OCI-LY1 (cell line): ENCODE measurements at regions not wholly inside any gene's neighbourhood (a gene's known extent, or its start where the extent isn't known, plus 50 kb on each side); places are given as distances from the start of the nearest gene placed in this dataset.

Source experiments
- H2AFZ ChIP-seq: fragments of 200-600 bp; sonication (generic), shearing (Covaris generic); 2 replicates; pipeline ENCODE4 v1.6.0; 2014; ENCODE audit warnings: antibody characterized with exemption, mild to moderate bottlenecking, low read length
- H3F3A ChIP-seq: fragments of 200-600 bp; sonication (generic), shearing (Covaris generic); 2 replicates; pipeline ENCODE4 v1.6.0; 2014; ENCODE audit warnings: mild to moderate bottlenecking, antibody characterized with exemption, low read length, moderate library complexity; ENCODE audit not compliant: insufficient read depth
- H3K27ac ChIP-seq: fragments of 200-600 bp; sonication (generic); 2 replicates; pipeline ENCODE4 v1.5.1; 2014; ENCODE audit warnings: low read length, mixed run types, mild to moderate bottlenecking, low read depth; ENCODE audit not compliant: poor library complexity, severe bottlenecking
- H3K27me3 ChIP-seq: fragments of 200-600 bp; sonication (generic); 2 replicates; pipeline ENCODE4 v1.6.0; 2014; ENCODE audit warnings: antibody characterized with exemption, mild to moderate bottlenecking, low read length, moderate library complexity; ENCODE audit not compliant: insufficient read depth
- H3K36me3 ChIP-seq: fragments of 200-600 bp; sonication (generic); 2 replicates; pipeline ENCODE4 v1.6.1; 2014; ENCODE audit warnings: mild to moderate bottlenecking, antibody characterized with exemption, low read length, moderate library complexity, mixed read lengths; ENCODE audit not compliant: insufficient read depth
- H3K4me1 ChIP-seq: fragments of 200-600 bp; sonication (generic); 2 replicates; pipeline ENCODE4 v1.5.1; 2014; ENCODE audit warnings: mild to moderate bottlenecking, low read length, moderate library complexity; ENCODE audit not compliant: insufficient read depth, severe bottlenecking
- H3K4me2 ChIP-seq: fragments of 200-600 bp; sonication (generic), shearing (Covaris generic); 2 replicates; pipeline ENCODE4 v1.6.1; 2014; ENCODE audit warnings: low read length
- H3K4me3 ChIP-seq: fragments of 200-600 bp; sonication (generic); 2 replicates; pipeline ENCODE4 v1.5.1; 2014; ENCODE audit warnings: low read length, low read depth, mild to moderate bottlenecking, mixed read lengths; ENCODE audit not compliant: poor library complexity, severe bottlenecking
- H3K79me2 ChIP-seq: fragments of 200-600 bp; shearing (Covaris generic); 2 replicates; pipeline ENCODE4 v1.6.1; 2016; ENCODE audit warnings: mixed run types, low read length, mixed read lengths; ENCODE audit not compliant: insufficient read depth
- H3K9ac ChIP-seq: fragments of 200-600 bp; sonication (generic), shearing (Covaris generic); 2 replicates; pipeline ENCODE4 v1.6.1; 2014; ENCODE audit warnings: mild to moderate bottlenecking, low read length, mixed read lengths
- H3K9me2 ChIP-seq: fragments of 200-600 bp; sonication (generic), shearing (Covaris generic); 2 replicates; pipeline ENCODE4 v1.6.1; 2014; ENCODE audit warnings: low read depth, mild to moderate bottlenecking, low read length, mixed read lengths
- H3K9me3 ChIP-seq: fragments of 200-600 bp; shearing (Covaris generic); 2 replicates; pipeline ENCODE4 v1.6.1; 2014; ENCODE audit warnings: low read length, mixed read lengths
- H4K20me1 ChIP-seq: fragments of 200-600 bp; sonication (generic), shearing (Covaris generic); 2 replicates; pipeline ENCODE4 v1.6.0; 2016; ENCODE audit warnings: mild to moderate bottlenecking, low read length; ENCODE audit not compliant: insufficient read depth
- CTCF ChIP-seq: fragments of 200-600 bp; sonication (generic), shearing (Covaris generic); IDR thresholded peaks from 2 replicates; pipeline ENCODE4 v1.5.1; 2017; ENCODE audit warnings: mild to moderate bottlenecking, antibody characterized with exemption, low read length, moderate library complexity, mixed read lengths
- EZH2 ChIP-seq: fragments of 200-600 bp; sonication (generic), shearing (Covaris generic); IDR thresholded peaks from 2 replicates; pipeline ENCODE4 v1.8.0; 2017; ENCODE audit warnings: borderline replicate concordance, mixed run types, mild to moderate bottlenecking, antibody characterized with exemption, low read length, moderate library complexity, mixed read lengths

- H4K20me1 ChIP-seq: no peaks in the 10 kb centered on the region
- no peak overlapping the region for H3K27ac ChIP-seq
- no peaks in the 10 kb centered on the region for H3K9me2 ChIP-seq
Observed at GRCh38 chr1:168373869-168374268, 93.2 kb downstream of the TBX19 start.

GRCh38 chr1:168372861-168373371 is 92.2 kb downstream of the TBX19 start:
- TF ChIP-seq CTCF (no peak), EZH2 (no peak)
- Histone ChIP-seq H3K4me2 (no peak overlapping the region), H3K27ac (no peak overlapping the region), H3K79me2 (no peaks in the 10 kb centered on the region), H4K20me1 (no peaks in the 10 kb centered on the region), H2AFZ (no peak overlapping the region), H3K9me2 (no peaks in the 10 kb centered on the region), H3K9me3 (no peaks in the 10 kb centered on the region), H3K36me3 (no peaks in the 10 kb centered on the region), H3K9ac (no peak overlapping the region), H3K4me1 (no peaks in the 10 kb centered on the region), H3K27me3 (no peaks in the 10 kb centered on the region), H3K4me3 (no peak overlapping the region), H3F3A (no peaks in the 10 kb centered on the region)

More at GRCh38 chr1:168373869-168374268, 93.2 kb downstream of the TBX19 start:
- no peak for TF ChIP-seq EZH2
- no peak for TF ChIP-seq CTCF
- H2AFZ ChIP-seq: no peak overlapping the region
- H3K79me2 ChIP-seq: no peaks in the 10 kb centered on the region
- H3K9me3 ChIP-seq: no peaks in the 10 kb centered on the region
- H3K9ac ChIP-seq: no peak overlapping the region
- H3K36me3 ChIP-seq: no peaks in the 10 kb centered on the region
- H3K27me3 ChIP-seq: no peaks in the 10 kb centered on the region
- no peak overlapping the region for H3K4me3 ChIP-seq
- H3K4me1 ChIP-seq: no peaks in the 10 kb centered on the region
- no peak overlapping the region for H3K4me2 ChIP-seq
- no peaks in the 10 kb centered on the region for H3F3A ChIP-seq

GRCh38 chr1:168372307-168372706 is 91.6 kb downstream of the TBX19 start:
- no peak overlapping the region for H3K4me2 ChIP-seq
- H3F3A ChIP-seq: no peaks in the 10 kb centered on the region
- no peaks in the 10 kb centered on the region for H3K9me2 ChIP-seq
- H3K27me3 ChIP-seq: no peaks in the 10 kb centered on the region
- no peak for TF ChIP-seq CTCF
- TF ChIP-seq EZH2: no peak
- H3K9ac ChIP-seq: no peak overlapping the region
- H3K36me3 ChIP-seq: no peaks in the 10 kb centered on the region
- no peaks in the 10 kb centered on the region for H4K20me1 ChIP-seq
- no peak overlapping the region for H3K4me3 ChIP-seq
- no peaks in the 10 kb centered on the region for H3K79me2 ChIP-seq
- no peak overlapping the region for H3K27ac ChIP-seq
- no peaks in the 10 kb centered on the region for H3K4me1 ChIP-seq
- no peaks in the 10 kb centered on the region for H3K9me3 ChIP-seq
- H2AFZ ChIP-seq: no peak overlapping the region
